Left cardiac atrium (tissue), 4 donors: ENCODE measurements at regions not wholly inside any gene's neighbourhood (a gene's known extent, or its start where the extent isn't known, plus 50 kb on each side); places are given as distances from the start of the nearest gene placed in this dataset.
"Not testable (repeated sequence)": the region's sequence is repeated elsewhere in the genome, so short reads cannot be mapped to it uniquely, and the experiment has no call there.

Experiments used
- ATAC-seq, 2 donors: fragments of 200-7000 bp; cut with Tn5 transposase; one replicate each; pipeline ENCODE4 v1.9.1; 2020; ENCODE audit warnings: mild to moderate bottlenecking in 2 of 2, moderate library complexity in 2 of 2
- DNase-seq: peaks from one replicate; pipeline ENCODE4 v3.0.0-alpha.2; 2020
- intact Hi-C, 2 donors: fragments of 100-400 bp; cut with DNase I; formaldehyde crosslinking; loops; one replicate each; pipeline versions ENCODE4 v1.14.1 to v1.15.1; 2022 to 2023
- donor health status: DM: no; HTN: yes; CAD: no.
- donor health status: DM: no; HTN: yes; CAD: no; lungs with severe emphysema.
- donor health status: DM: yes; HTN: yes; CAD: no.
- donor health status: Dilated cardiomyopathy.

- ATAC-seq (peak; percentile 53 to 71), DNase-seq (peak; percentile 52)
- intact Hi-C loops = no loop called here
These were observed 347.2 kb downstream of the SOX9 start for GRCh38 chr17:72467841-72468653.

GRCh38 chr17:72468841-72469240 is 348.0 kb downstream of the SOX9 start:
- intact Hi-C loops = no loop called here
- DNase-seq (no peak), ATAC-seq (no peak)

GRCh38 chr17:72470121-72470705 is 349.4 kb downstream of the SOX9 start:
- intact Hi-C loops = no loop called here
- no peak for DNase-seq
- no peak for ATAC-seq

- intact Hi-C loops = no loop called here
- DNase-seq (no peak), ATAC-seq (no peak)
These were observed 349.9 kb downstream of the SOX9 start for GRCh38 chr17:72470734-72471133.

- DNase-seq = no peak
- no peak for ATAC-seq
- intact Hi-C loops = no loop called here
These were observed 350.5 kb downstream of the SOX9 start for GRCh38 chr17:72471296-72471695.

- intact Hi-C loops = no loop called here
- ATAC-seq = no peak
- DNase-seq = no peak
These were observed 351.3 kb downstream of the SOX9 start for GRCh38 chr17:72472106-72472505.

GRCh38 chr17:72472853-72473390 is 352.1 kb downstream of the SOX9 start:
- ATAC-seq, intact Hi-C loops, DNase-seq: not testable (repeated sequence)

GRCh38 chr17:72474243-72474642 is 353.4 kb downstream of the SOX9 start:
- intact Hi-C loops = no loop called here
- DNase-seq (no peak), ATAC-seq (no peak)

- intact Hi-C loops = no loop called here
- no peak for DNase-seq
- no peak for ATAC-seq
These were observed 354.1 kb downstream of the SOX9 start for GRCh38 chr17:72474719-72475477.

GRCh38 chr17:72476134-72476533 is 355.3 kb downstream of the SOX9 start:
- intact Hi-C loops = no loop called here
- DNase-seq (no peak), ATAC-seq (no peak)

- ATAC-seq = no peak
- DNase-seq = no peak
- intact Hi-C loops = no loop called here
These were observed 355.8 kb downstream of the SOX9 start for GRCh38 chr17:72476575-72476986.

- ATAC-seq (no peak), DNase-seq (no peak)
- intact Hi-C loops = no loop called here
These were observed 356.7 kb downstream of the SOX9 start for GRCh38 chr17:72477491-72477890.

GRCh38 chr17:72479113-72479512 is 358.3 kb downstream of the SOX9 start:
- DNase-seq (no peak), ATAC-seq (no peak)
- intact Hi-C loops = no loop called here

GRCh38 chr17:72481572-72481971 is 360.8 kb downstream of the SOX9 start:
- DNase-seq (no peak), ATAC-seq (no peak)
- intact Hi-C loops = no loop called here

- DNase-seq (no peak), ATAC-seq (no peak)
- intact Hi-C loops = no loop called here
These were observed 364.8 kb downstream of the SOX9 start for GRCh38 chr17:72485596-72485995.

GRCh38 chr17:72486806-72487205 is 366.0 kb downstream of the SOX9 start:
- no peak for ATAC-seq
- intact Hi-C loops = no loop called here
- DNase-seq = no peak

GRCh38 chr17:72487731-72488494 is 367.1 kb downstream of the SOX9 start:
- no peak for ATAC-seq
- DNase-seq = no peak
- intact Hi-C loops = no loop called here

GRCh38 chr17:72488555-72489271 is 367.9 kb downstream of the SOX9 start:
- intact Hi-C loops = no loop called here
- DNase-seq (no peak), ATAC-seq (no peak)

GRCh38 chr17:72489272-72489641 is 368.4 kb downstream of the SOX9 start:
- intact Hi-C loops = no loop called here
- DNase-seq (no peak), ATAC-seq (no peak)
